CD4-positive, alpha-beta T cell treated with Interleukin-4 for 1 hour (primary cell): ENCODE measurements at regions not wholly inside any gene's neighbourhood (a gene's known extent, or its start where the extent isn't known, plus 50 kb on each side); places are given as distances from the start of the nearest gene placed in this dataset.

Experiments
- DNase-seq, 2 donors: peaks; one replicate each; pipeline ENCODE4 v3.0.0-alpha.2; 2020 to 2022

DNA sequence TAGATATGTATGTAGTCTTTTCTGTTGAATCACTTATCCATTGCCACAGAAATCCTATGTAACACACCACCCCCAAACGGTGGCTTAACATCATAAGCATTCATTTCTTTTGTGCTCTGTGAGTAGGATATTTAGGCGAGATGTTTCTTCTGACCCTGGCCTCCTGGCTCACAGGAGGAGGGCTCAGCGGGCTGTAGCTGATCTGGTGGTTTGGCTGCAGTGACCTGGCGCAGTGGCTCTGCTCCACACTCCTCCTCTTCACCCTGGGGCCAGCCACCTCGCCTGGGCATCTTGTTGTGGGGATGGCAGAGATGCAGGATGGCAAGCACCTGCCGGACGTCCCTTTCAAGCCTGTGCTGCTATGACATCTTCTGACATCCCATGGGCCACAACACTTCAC, 147.1 kb upstream of the IRS2 start:
- DNase-seq: no peak

DNA sequence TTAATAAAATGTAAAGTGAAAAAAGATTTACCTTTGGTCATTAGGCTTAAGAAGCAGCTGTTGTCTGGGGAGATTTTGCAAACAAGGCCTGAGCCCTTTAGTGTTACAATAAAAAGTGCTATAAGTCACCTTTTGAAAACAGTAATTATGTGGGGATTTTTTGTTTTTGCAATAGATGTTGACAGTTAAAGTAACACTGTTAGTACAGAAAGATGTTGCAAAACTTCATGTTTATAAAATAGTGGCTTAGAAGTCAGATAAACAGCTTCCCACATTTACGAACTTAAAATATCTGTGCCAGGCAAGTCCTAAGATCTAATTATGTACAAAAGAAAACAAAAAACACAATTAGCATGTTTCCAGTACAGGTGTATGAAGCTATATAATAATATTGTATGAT, 138.0 kb upstream of the IRS2 start:
- DNase-seq: no peak

DNA sequence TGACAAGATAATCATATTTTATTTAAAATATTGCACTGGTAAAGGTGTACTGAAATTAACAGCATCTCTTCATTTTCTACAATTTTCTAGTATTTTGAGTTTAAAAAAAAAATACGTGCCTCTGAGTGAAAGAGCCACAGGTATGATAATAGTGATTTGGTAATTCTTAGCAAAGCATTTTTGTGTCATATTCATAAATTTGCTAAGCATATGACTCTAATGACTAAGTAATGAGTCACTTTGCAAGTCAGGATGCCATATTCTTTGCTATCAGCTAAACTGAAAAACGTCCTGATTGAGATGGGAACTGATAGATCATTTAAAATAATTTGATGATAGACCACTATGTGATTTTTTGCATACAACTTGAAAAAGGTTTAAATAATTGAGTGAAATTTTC, 136.1 kb upstream of the IRS2 start:
- no peak for DNase-seq

DNA sequence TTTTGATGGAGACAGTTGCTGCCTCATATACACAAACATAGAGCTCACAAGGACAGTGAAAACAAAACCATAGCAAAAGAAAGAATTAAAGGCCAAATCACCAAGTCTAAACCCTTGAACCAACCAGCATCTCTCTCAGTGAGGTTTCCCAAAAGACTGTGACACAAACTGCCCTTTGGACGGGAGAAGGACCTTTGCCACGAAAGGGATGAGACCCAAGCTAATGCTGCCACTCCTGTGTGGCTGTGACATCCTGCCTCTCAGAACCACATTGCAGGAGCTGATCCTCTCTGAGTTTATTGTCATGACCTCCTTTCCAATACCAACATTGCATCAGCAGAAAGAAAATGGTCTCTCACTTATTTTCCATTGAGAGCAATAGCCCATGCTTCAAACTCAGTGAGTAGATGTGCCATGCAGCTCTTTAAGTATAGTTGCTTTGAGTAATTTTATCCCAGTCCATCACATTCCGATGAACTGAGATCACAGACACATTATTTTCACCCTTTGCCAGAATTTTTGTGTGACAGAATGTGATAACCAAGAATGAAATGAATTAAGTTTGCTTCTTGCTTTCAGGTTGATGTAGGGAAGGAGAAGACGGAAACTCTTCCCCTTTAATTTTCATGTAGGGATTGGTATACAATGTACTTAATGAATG, 133.5 kb upstream of the IRS2 start:
- no peak for DNase-seq

DNA sequence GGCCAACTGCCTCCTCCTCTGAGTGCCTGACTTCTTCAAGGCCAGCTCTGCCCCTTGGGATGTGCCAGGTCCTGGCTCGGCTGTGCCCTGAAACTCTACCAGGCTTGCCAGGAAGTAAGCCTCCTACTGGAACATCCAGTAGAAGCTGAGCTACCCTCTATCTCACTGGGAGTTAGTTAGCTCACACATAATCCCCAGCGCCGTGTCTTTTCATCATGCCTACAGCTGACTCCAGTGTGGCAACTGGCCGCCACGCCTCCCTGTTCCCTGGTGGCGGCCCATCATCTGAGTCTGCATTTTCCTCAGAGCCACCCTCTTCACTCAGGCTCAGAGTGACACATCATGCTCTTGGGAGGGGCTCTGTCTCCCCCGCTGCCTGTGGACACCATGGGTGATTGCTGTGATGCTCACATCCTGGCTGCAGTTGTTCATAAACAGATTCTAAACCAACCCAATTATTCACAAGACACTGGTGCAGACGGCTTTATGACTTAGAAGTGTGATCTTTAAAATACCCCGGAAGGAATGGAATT, 131.9 kb upstream of the IRS2 start:
- no peak for DNase-seq

DNA sequence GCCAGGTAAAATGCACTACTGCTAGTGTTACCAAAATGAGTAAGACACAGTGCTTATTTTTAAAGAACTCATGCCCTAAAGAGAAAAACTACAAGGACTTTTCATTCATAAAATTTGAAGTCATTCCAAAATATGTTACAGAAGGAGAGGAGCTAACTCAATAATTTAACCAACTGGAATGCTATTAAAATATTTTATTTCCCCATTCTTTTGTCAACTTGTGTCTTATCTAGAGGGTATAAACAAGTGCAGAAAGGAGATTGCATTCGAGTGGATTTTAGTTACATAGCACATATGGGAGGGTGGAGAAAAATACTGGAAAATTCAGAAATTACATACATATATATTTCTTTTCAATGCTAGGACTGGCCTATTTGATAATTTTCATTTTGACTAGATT, 131.0 kb upstream of the IRS2 start:
- no peak for DNase-seq

DNA sequence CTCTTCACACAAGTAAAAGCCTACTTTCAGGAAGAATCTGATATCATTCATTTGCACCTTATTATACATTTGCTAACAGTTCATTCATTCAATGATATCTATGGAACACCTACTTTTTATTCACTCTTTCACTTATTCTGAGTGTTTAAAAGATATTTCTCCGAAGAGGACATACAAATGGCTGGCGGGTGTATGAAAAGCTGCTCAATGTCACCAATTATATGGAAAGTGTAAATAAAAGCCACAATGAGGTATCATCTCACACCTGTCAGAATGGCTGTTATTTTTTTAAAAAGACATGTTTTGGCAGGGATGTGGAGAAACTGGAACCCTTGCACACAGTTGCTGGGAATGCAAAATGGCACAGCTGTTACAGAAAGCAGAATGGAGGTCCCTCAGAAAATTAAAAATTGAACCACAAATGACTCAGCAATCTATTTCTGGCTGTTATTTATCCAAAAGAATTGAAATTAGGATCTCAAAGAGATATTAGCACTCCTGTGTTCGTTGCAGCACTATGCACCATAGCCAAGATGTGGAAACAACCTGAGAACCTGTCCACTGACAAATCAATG, 127.6 kb upstream of the IRS2 start:
- no peak for DNase-seq

DNA sequence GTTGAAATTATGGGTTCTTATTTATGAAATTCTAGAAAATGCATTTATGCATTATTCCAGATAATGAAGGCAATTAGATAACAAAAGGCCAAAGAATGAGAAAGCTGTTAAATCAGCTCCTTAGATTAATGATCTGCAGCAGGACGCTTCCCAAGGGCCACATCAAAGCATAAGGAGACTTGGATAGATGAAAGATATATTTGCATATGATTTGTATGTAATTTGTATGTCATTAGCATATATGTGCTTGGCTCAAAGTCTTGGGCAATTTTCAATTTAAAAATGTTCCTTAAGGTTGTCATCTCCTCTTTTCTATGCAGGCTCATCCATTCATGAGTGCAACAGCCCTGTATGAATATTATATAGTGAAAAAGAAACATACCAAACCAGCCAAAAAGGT, 126.8 kb upstream of the IRS2 start:
- no peak for DNase-seq

DNA sequence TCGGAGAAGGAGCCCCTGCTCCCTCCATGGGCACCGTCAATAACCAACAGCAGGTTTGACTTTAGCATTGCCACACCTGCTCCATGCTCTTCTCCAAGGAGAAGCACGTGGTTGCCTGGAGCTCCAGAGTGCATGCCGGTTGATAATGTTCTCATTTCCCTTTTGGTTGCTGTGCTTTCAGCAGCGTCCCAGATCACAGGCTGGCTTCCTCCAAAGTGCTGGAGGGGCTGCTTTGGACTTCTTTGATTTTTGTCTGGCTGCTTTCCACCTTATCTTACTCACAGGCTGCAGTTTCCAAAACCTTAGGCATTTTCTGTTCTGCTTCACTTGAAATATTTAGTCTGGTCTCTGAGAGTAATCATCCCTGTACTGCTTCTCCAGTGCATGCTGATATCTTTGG, 123.8 kb upstream of the IRS2 start:
- DNase-seq: no peak

DNA sequence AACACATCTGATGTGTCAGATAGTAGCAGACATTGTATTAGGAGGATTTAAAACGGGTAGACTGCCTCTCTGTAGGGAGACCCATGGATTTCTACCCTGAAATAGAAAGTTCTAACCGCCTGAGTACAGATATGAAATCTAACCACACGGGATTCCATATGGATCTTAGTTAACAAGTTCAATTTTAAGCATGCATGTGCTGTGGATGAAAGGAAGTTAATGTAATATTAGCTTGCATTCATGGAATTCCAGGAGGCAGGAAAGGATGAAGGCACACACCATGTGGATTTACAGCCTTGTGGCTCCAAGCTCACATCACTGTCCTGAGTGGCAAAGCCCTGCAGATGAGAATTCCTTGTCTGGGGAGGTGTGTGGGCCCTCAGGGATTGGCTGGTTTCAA, 120.6 kb upstream of the IRS2 start:
- no peak for DNase-seq

DNA sequence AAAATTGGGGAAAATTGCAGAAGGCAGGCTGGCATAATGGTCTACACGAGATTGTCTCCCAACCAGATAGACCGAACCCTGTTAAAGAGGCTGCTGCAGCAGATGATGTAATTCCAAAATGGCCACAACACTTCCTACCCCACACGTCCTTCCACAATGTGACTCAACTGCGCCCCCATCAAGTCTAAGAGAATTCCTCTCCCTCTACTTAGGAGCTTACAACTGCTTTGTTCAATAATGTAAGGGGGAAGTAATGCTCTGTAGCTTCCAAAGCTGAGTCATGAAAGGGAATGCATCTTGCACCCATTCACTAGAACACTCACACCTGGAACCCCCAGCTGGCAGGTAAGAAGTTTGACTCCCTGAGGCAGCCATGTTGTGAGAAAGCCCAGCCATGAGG, 117.8 kb upstream of the IRS2 start:
- DNase-seq: no peak

DNA sequence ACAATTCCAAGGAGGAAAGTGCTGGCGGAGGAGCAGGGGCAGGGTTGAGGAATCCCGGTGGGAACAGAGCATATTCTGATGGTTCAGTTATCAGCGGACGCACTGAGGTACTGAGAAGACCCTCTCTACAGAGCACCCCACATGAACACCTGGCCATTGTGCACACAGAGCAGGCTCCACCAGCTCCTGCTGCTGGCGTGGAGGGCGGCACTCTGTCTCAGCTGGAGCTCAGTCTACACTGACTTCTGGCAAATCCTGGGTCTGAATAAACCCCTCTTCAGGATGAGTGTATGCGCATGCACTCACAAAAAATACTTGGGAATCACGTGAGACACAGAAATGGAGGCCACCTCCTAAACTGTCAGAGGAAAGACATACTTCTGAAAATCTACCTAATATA, 114.4 kb upstream of the IRS2 start:
- no peak for DNase-seq

DNA sequence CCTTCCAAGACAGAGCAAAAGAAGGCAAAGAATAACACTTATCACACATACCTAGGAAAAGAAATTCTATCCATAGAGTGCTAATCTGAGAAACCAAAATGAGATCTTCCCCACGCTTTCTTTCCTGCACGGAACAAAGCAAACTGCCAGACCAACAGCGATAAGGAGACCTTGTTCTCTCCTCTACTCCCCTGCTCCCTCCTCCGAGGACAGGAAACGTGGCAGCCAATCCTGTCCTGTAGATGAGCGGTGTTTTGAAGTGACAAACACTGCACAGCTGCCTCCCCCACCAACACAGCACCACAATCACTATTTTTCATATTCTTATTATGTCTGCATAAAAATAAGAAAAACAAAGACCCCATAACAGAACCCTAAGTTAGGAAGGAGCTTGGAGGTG, 113.9 kb upstream of the IRS2 start:
- DNase-seq: no peak

DNA sequence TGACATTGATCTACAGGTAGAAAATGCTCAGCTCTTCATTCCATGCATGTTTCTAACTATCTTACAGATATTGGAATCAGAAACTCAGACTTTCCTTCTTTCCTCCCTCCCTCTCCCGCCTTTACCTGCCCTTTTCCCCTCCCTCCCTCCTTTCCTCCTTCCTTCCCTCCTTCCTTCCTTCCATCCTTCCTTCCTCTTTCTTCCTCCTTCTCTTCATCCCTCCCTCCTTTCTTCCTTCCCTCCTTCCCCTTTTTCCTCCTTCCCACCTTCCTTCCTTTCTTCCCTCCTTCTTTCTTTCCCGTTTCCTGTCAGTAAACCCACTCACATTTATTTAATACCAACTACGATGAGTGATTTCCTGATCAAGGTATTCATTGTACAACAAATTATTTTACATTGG, 113.4 kb upstream of the IRS2 start:
- no peak for DNase-seq

DNA sequence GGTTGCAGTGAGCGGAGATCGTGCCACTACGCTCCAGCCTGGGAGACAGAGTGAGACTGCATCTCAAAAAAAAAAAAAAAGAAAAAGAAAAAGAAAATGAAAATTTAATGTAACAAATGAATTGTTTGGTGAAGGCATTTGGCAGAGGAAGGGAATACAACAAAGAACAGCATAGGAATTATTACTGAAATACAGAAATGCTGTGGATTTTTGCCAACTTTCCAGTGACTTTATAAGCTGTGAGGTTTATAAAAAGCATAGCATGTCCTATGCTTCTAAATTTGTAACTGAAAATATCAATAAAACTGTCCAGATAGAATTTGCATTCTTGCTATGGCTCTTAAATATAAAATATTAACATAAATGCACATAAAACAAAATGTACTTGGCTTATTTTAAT, 112.9 kb upstream of the IRS2 start:
- no peak for DNase-seq

DNA sequence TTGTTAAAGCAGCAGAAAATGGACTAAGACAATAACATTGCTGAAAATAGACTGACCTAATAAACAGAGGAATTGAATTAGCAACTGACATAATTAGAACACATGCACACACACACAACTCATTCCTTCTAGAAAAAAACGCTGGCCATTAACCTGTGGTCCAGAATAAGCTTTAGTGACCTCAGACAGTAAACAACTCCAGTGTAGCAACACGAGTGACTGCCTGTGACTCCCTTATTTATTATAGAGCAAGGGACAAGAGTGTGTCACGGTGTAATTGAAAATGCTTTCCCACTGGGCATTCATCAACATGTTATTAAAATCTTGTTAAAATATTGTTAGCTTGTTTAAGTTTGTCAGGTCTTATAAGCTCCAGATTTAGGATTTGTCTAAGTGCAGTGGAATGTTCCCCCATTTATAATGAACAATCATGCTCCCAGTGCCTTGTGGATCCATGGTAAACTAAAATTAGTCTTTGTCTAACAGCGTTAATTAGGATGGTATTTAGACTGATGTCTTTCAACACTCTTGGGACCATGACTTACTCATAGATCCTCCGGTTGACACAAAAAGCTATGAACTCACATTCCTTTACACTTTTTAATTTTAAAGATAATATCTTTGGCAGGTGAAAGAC, 111.7 kb upstream of the IRS2 start:
- no peak for DNase-seq

DNA sequence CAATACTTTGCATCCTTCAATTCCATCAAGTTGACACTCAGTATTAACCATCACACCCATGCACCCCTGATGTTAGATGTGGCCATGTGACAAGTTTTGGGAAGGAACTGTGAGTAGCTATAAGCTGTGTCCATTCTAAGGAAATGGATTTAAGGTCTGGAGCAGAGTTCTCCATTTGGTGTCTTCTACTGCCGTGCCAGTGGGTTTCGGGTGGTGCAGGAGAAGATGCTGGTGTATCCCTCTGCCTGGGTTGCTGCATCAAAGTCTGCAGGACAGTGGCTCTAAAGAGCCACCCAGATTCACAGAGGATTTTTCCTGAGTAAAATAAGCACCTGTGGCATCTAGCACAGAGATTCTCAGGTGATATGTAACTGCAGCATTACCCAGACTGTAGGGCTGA, 105.7 kb upstream of the IRS2 start:
- no peak for DNase-seq

DNA sequence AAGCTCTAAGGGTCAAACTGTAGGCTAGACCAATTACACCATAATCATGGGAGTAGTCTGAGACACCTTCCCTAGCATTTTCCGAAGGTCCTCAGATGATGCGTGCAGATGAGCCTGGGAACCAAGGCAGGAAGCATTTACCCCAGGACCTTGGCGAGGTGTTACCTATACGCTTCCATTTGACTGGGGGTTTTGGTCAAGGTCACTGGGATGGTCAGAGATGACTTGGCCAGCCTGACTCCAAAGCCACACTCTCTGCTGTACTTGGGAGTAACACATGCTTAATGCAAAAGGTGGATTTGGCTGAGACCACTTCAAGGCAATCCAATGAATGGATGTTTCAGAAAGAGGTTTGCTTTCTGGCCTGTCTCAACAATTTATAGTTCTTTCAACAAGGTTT, 98.9 kb upstream of the IRS2 start:
- no peak for DNase-seq

DNA sequence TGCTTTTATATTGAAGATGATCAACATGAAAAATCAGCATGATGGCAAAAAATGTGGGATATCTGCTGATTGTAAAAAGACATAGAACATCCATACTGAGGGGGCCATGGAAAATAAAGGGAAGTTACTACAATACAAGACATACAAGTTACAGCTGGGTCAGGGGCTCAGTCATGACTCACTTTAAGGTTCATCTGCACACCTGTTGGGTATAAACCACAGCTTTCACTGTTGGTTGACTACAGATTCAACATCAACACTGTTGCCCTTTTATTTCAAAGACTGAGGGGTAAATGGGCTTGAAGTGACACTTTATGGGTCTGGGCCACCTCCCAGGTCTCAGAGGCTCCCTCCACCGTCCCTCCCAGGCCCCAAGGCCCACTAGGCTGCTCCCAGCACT, 98.1 kb upstream of the IRS2 start:
- no peak for DNase-seq

DNA sequence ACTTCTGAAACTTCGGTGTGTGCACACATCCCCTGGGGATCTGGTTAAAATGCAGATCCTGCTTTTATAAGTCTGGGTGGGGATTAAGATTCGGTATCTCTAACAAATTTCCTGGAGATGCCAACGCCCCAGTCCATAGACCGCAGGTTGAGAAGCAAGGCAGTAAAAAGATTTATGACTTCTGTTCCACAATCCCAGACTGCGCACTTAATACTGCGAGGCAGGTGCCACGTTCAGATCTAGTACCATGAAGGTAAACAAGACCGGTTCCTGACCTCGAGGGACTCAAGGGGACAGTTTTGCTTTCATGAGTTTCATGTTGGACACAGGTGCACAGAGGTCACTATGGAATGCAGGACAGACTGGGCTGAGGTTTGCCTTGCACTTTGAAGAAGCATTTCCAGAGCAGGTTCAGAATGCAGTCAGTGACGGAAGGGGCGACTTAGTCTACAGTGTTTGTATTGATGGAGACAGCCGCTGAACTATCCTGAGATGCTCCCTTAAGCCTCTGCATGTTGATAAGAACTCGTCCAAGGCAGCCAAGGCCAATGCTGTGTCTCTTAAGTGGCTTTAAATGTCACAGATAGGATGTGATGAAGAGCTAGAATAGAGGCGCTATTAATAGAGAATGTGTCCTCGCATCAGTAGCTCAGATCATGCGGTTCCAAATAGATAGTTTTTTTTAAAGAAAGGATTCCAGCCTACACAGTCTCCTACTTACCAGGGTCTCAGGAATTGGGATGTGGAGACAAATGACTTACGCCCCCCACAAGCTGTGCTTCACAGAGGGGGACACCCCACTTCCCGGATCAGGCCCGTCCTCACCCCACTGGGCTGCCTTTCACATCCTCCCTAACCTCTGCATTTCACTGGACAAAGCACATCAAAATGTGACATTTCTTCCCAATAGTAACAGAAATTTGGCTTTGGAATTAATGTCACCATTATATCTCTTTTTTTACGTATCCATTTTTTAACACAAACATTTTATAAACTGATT, 97.1 kb upstream of the IRS2 start:
- DNase-seq: no peak

DNA sequence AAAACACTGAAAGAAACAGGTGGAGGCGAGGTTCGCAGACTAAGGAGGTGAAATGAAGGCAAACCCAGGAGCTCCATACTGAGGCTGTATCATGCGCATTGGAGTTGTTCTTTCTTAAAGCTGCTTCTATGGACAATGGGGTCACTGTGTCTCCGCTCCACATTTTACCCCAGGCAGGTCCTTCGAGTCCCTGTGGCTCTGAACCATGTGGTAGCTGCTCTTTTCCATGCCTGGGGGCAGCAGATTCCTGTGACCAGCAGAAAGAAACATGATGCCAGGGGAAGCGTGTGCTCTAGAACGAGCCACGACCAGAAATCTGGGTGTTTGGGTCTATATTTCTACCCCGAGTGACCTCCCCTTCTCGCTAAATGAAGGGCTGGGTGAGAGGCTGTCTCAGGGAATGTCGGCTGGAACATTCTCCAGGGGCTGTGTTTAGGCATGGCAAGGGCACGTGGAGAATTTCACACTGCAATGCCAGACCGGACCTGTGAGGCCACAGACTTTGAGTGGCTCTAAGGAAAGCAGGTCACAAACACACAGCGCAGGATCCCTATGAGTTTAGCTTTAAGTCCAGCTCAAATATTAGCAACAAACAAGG, 95.7 kb upstream of the IRS2 start:
- no peak for DNase-seq

DNA sequence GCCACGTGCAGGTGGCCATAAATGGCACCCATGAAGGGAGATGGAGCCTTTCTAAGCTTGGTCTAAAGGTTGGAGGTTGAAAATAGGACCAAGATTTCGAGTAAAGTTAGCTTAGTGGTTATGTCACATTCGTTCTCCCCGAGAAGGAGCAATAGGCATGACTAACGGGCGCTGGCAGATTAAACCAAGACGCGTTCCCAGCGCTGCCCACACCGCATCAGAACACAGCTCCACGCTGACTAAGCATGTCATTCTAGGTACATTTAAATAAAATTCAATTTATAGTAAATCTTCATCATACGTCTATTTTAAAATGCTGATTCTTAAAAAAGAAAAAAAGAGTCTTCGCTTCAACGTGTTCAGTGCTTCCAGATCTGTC, 95.0 kb upstream of the IRS2 start:
- DNase-seq: no peak
